Amygdala (tissue), 56 donors: ENCODE measurements at regions not wholly inside any gene's neighbourhood (a gene's known extent, or its start where the extent isn't known, plus 50 kb on each side); places are given as distances from the start of the nearest gene placed in this dataset.

ENCODE experiments used
- DNase-seq, 56 donors: peaks; one replicate each; lab custom pipeline; 2025; lab: John Stamatoyannopoulos, UW

GRCh38 chr7:94222516-94222915, 172.2 kb upstream of the COL1A2 start:
- DNase-seq = no peak

GRCh38 chr7:94223375-94224084, 171.2 kb upstream of the COL1A2 start:
- DNase-seq = no peak

DNA sequence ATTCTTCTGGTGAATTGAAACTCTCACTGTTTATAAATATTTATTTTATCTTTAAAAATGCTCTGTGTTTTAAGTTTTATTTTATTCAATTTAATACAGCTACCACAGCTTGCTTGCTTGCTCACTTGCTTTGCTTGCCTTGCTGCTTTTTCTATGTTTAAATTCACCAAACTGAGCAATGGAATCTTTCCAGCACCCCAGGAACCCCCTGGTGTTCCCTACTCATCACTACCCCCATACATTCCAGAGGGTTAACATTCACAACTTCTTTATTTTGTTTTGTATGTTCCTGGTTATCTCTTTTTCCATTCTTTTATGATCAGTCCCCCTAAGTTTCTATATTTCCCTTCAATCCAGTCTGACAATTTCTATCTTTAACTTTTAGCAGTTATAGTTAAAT, 166.5 kb upstream of the COL1A2 start:
- no peak for DNase-seq

DNA sequence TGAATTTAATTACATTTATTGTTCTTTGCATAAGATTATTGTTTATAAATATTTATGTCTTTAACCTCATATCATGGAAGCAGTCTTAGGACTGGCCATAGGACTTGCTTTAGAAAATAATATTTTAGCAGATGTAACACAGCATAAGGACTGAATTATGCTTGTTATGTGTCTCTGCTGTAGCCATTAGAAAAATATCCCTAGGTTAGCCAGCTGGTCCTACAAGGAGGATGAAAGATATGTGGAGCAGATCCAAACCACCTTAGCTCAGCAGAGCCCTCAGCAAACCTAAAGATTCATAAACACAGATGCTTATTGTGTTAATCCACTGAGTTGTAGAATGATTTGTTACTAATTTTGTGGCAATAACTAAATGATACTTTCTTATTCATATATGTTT, 166.0 kb upstream of the COL1A2 start:
- DNase-seq = no peak

DNA sequence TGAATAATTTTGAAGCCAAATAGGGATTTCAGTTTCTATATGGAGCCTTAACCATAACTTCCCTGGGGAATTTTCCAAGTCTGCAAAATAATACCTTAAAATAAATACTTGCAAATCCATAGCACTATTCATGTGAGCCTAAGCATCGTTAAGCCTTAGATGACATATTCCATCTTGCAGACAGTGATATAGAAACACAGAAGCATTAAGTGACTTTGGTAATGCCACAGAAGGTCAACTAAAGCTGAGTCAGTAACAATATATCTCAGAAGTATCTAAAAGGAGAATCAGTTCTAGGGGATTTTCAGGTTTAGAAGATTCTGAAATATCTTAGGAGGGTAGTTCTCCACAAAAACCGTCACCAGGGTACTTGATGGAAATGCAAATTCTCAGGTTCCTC, 163.4 kb upstream of the COL1A2 start:
- DNase-seq = no peak

DNA sequence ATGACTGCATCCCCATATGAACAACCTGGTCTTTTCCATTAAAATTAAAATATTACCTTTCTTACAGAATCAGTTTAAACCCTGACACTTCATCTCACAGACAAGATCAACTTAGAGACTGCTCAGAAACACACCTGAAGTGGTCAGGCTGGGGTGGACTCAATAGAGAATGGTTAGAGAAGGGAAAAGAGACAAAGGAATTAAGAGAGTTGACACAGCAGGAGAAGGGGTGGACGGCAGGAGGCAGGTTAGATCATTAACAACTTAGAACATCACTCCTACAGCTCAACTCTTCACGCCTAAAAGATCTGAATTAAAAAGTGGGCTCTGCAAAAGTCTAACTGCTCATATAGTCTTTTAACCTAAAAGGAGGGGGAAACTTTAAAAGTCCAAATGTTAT, 157.7 kb upstream of the COL1A2 start:
- no peak for DNase-seq

DNA sequence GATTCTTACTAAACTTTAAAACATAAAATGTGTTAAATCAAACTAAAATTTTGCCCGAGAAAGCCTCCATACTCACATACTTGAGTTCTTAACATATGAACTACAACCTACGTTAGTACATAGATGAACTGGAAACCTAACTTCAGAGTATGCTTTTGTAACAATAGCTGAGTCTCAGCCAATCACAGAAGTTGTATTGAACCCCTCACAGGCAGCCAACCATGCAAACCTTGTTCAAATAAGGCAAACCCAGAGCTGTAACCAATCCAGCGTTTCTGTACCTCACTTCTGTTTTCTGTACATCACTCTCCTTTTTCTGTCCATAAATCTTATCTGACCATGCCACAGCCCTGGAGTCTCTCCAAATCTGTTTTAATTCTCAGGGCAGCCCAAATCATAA, 157.3 kb upstream of the COL1A2 start:
- no peak for DNase-seq

GRCh38 chr7:94239661-94240234, 154.9 kb upstream of the COL1A2 start:
- DNase-seq = no peak

DNA sequence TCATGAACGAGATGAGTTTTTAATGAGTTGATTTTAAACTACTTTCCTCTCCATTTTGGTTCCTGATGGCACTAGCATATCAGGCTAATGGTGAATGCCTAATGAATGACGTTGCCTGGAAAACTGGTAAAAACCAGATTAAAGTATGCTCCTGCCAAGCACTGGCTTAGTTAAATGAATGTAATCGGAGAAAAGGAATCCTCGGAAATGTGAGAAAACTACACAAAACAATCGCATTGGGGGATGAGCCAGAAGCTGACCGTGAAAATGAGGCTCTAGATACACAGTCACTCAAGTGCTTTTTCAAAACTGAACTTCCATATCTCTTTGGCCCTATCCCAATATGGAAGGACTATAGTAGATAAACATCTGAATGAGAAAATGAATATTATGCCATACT, 153.8 kb upstream of the COL1A2 start:
- no peak for DNase-seq

DNA sequence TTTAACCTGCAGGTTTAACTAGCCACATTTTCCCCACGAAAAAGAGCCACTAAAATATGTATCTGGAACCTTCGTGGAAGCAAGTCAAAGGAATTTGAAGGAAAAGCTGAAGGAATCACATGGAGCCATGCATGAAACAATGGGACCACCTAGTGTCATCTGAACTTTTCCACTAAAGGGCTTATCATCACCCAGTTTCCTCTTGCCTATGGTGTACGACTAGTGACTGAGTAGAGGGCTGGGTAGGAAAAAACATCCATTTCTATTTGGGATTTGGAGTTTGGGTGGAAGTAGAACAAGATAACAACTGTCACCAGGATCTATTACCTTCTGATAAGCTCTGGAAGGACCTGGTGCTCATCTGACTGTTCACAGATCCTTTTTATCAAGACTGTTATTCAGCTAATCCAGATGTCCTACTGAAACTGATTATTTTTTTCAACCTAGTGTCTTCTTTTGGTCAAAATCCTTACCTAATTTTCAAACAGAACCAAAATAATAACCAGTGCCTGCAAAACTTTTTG, 153.2 kb upstream of the COL1A2 start:
- no peak for DNase-seq

GRCh38 chr7:94243066-94243711, 151.5 kb upstream of the COL1A2 start:
- no peak for DNase-seq

- no peak for DNase-seq
Measured at GRCh38 chr7:94244760-94245159, 149.9 kb upstream of the COL1A2 start.

DNA sequence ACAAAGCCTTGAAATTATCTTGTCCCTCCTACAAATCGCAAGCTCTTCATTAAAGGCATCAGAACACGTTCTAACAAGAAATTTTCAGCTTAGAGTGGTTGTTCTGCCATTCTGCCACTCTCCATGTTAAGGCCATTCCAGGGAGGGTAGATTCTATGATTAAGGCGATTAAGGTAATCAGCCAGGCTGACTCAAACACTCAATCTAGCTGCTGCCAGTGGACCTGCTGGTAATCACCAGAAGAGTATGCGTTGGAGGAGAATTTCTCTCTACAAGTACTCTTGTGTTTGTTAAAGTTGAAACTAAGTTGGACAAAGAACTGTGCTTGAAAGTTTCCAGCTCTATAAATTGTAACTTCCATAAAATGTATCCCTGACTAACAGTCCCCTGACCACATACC, 149.2 kb upstream of the COL1A2 start:
- no peak for DNase-seq

GRCh38 chr7:94247970-94248369, 146.7 kb upstream of the COL1A2 start:
- DNase-seq = no peak

- no peak for DNase-seq
Measured at GRCh38 chr7:94249631-94250030, 145.1 kb upstream of the COL1A2 start.

- no peak for DNase-seq
Measured at GRCh38 chr7:94250124-94250523, 144.6 kb upstream of the COL1A2 start.

GRCh38 chr7:94250987-94251386, 143.7 kb upstream of the COL1A2 start:
- peak in 1 of 56 donors; percentile 2 for DNase-seq

DNA sequence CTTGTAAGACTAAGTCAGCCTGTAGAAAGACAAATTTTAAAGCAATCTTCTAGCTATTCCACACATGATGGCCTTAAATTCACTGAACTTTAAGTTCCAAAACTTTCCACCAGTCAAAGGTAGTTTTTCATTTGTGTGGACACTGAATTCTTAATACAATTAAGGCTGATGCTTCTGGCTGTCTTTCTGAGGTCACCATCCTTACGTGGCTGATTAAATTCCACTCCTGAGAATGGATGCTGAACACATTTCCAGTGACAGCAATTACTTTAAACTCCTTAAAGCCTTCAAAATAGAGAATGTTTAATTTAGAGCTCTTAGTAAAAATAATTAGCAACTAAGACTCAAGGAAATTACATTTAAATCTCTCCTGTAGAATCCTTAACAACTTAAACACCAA, 142.6 kb upstream of the COL1A2 start:
- DNase-seq = no peak

- peak in 1 of 56 donors; percentile 3 for DNase-seq
Measured at GRCh38 chr7:94252971-94253370, 141.7 kb upstream of the COL1A2 start.

- no peak for DNase-seq
Measured at GRCh38 chr7:94253686-94254085, 141.0 kb upstream of the COL1A2 start.

- no peak for DNase-seq
Measured at GRCh38 chr7:94258418-94259300, 136.0 kb upstream of the COL1A2 start.
